ENCODE measurements at regions not wholly inside any gene's neighbourhood (a gene's known extent, or its start where the extent isn't known, plus 50 kb on each side); places are given as distances from the start of the nearest gene placed in this dataset.

DNA sequence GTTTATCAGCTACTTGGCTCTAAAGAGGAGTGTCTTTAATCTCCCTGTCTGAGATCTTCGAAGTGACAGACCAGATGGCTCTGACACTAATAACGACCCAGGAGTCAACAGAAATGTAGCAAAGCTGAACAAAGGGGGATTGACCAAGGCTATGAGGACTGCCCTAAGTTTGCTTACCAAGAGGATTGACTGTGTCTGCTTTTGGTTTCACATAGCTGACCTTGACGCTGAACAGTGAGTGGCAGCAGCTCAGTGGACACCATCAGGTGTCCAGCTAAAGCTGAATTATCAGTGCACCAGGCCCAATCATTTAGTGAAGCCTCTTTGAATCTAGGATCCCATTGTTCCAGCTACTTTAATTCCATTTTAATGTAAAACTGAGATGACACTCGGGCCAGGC is 262.6 kb downstream of the COX7C start:
- TF ChIP-seq, protein P1, sequence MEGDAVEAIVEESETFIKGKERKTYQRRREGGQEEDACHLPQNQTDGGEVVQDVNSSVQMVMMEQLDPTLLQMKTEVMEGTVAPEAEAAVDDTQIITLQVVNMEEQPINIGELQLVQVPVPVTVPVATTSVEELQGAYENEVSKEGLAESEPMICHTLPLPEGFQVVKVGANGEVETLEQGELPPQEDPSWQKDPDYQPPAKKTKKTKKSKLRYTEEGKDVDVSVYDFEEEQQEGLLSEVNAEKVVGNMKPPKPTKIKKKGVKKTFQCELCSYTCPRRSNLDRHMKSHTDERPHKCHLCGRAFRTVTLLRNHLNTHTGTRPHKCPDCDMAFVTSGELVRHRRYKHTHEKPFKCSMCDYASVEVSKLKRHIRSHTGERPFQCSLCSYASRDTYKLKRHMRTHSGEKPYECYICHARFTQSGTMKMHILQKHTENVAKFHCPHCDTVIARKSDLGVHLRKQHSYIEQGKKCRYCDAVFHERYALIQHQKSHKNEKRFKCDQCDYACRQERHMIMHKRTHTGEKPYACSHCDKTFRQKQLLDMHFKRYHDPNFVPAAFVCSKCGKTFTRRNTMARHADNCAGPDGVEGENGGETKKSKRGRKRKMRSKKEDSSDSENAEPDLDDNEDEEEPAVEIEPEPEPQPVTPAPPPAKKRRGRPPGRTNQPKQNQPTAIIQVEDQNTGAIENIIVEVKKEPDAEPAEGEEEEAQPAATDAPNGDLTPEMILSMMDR (IDR thresholded peaks at IDR 0.05) = no peak
- TF ChIP-seq POLR2A (IDR thresholded peaks at IDR 0.05) = no peak
